GM18505 (cell line): ENCODE measurements at regions not wholly inside any gene's neighbourhood (a gene's known extent, or its start where the extent isn't known, plus 50 kb on each side); places are given as distances from the start of the nearest gene placed in this dataset.

Experiments used
- ATAC-seq: cut with Tn5 transposase; IDR thresholded peaks from one replicate; pipeline ENCODE4 v1.9.1; 2021; ENCODE audit not compliant: unreplicated experiment
- POLR2A ChIP-seq: IDR thresholded peaks from 4 replicates; pipeline ENCODE4 v1.6.1; 2011; ENCODE audit warnings: borderline replicate concordance; ENCODE audit not compliant: insufficient read depth, insufficient read length; ENCODE audit errors: extremely low read depth

DNA sequence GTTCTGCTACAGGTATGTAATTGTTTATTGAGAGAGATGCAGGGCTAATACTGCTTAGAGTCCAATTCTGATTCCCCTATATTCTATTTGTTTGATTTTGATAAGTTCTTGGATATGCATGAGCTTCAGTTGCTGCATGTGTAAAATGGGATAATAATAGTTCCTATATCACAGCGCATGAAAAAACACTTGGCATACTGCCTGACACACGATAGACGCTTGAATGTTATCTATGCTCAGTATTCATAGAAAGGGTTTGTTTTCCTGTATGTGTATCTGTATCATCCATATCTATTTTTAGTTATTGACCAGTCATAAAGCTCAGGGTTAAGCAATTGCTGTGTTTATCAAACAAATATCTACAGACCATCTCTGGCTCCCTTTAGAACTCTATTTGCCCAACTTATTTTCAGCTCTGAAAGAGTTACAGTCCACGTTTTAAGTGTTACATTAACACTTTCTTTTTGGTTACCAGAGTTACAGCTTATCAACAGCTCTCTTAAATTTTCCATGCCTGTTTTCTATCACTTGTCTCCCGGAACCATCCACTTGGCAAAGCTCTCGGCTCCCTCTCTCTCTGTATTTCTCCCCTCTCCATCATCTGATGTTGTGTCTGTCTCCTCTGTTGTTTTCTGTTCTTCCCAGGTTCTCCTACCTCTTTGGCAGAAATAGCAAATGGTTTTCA is 334.8 kb downstream of the CBLN1 start:
- no peak for ATAC-seq
- no peak for TF ChIP-seq POLR2A

GRCh38 chr16:48942996-48943395 is 333.0 kb upstream of the N4BP1 start:
- no peak for TF ChIP-seq POLR2A

GRCh38 chr16:48936811-48937210 is 326.8 kb upstream of the N4BP1 start:
- ATAC-seq, result no peak
- TF ChIP-seq POLR2A, result no peak

More at GRCh38 chr16:48942996-48943395, 333.0 kb upstream of the N4BP1 start:
- no peak for ATAC-seq

DNA sequence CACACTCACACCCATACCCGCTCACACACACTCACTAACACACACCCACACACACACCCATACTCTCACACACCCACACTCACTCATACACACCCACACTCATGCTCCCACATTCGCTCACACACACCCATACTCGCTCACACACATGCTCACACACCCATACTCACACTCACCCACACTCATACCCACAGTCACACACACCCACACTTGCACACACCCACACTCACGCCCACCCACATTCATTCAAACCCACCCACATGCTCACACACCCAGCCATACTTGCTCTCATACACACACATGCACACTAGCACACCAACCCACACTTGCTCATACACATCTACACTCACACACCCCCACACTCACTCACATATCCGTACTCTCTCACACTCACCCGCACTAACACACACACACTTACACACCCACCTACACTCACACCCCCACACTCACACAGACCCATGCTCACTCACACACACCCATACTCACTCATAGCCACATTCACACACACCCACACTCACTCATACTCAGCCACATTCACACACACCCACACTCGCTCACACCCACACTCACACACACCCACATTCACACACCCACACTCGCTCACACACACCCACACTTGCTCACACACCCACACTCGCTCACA is 322.4 kb upstream of the N4BP1 start:
- no peak for TF ChIP-seq POLR2A
- no peak for ATAC-seq

DNA sequence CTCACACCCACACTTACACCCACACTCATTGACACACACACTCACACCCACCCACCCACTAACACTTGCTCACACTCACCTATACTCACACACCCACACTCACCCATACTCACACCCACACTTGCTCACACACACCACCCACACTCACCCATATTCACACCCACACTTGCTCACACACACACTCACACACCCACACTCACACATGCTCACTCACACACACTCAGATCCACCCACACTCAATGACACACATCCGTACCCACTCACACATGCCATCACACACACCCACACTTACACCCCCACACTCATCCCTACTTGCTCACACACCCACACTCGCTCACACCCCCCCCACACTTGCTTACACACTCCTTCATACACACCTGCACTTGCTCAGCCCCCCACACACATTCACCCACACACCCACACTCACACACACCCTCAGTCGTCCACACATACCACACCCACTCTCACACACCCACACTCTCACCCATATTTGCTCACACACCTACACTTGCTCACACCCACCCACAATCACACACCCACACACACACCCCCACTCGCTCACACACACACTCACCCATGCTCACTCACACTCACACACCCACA is 321.1 kb upstream of the N4BP1 start:
- ATAC-seq, result no peak
- no peak for TF ChIP-seq POLR2A

DNA sequence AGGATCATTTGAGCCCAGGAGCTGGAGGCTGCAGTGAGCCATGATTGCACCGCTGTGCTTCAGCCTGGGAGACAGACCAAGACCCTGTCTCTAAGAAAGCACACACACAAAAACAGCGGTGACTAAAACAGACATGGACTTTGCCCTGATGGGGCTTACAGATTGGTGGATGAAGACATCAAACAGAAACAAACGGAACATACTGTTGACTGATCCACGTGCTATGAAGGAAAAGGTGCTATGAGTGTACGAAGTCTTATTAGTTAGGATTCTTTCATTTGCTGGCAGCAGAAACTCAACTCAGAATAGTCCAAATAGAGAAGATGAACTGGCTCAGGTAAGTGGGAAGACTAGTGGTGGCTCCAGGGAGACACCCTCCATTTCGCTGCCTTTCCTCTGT is 309.8 kb upstream of the N4BP1 start:
- no peak for ATAC-seq
- TF ChIP-seq POLR2A, result no peak

- ATAC-seq, result no peak
- no peak for TF ChIP-seq POLR2A
Observed at GRCh38 chr16:48918520-48919258, 308.7 kb upstream of the N4BP1 start.

DNA sequence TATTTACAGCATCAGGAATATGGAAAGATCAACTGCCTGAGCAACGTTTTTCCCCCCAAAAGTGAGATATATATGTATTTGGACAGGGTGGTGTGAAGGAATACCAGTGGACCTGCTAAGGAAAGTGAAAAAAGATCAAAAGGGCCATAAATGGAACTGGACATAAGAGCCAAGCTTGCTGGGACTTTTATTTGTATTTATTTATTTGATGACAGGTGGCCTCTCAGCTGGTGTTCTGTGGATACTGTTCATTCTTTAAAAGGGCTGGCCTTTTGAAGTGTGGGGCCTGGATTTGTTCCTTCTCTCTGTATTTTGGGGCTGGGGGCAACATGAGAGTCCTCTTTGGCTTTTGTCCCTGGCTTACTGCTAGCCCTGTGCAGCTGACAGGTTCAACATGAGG is 306.6 kb upstream of the N4BP1 start:
- no peak for ATAC-seq
- TF ChIP-seq POLR2A, result no peak

- no peak for ATAC-seq
- no peak for TF ChIP-seq POLR2A
Observed at GRCh38 chr16:48914070-48914469, 304.1 kb upstream of the N4BP1 start.

GRCh38 chr16:48913384-48913783 is 303.4 kb upstream of the N4BP1 start:
- TF ChIP-seq POLR2A, result no peak
- ATAC-seq, result no peak

- no peak for ATAC-seq
- TF ChIP-seq POLR2A, result no peak
Observed at GRCh38 chr16:48912360-48912759, 302.4 kb upstream of the N4BP1 start.

DNA sequence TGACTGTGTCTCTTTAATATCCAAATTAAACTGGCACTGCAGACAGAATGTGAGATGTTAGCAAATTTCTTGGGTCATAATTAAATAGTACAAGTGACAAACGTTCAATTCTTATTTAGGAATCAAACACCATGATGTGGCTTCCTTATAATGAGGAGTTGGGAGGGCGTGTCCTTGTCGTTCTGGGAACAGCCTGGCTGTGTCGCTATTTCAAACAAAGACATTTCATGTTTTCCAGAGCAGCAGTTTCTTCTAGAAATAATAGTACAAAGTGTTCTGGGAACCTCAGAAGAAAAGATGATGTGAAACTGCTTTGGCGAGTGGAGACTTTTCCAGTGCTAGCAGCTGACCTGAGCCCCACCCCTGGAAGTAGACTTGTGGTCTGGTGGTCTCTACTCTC is 301.7 kb upstream of the N4BP1 start:
- TF ChIP-seq POLR2A, result no peak
- ATAC-seq, result no peak

GRCh38 chr16:48910214-48910613 is 300.2 kb upstream of the N4BP1 start:
- TF ChIP-seq POLR2A, result no peak
- ATAC-seq, result no peak
